ENCODE measurements at regions not wholly inside any gene's neighbourhood (a gene's known extent, or its start where the extent isn't known, plus 50 kb on each side); places are given as distances from the start of the nearest gene placed in this dataset.
"Not testable (repeated sequence)": the region's sequence is repeated elsewhere in the genome, so short reads cannot be mapped to it uniquely, and the experiment has no call there.

DNA sequence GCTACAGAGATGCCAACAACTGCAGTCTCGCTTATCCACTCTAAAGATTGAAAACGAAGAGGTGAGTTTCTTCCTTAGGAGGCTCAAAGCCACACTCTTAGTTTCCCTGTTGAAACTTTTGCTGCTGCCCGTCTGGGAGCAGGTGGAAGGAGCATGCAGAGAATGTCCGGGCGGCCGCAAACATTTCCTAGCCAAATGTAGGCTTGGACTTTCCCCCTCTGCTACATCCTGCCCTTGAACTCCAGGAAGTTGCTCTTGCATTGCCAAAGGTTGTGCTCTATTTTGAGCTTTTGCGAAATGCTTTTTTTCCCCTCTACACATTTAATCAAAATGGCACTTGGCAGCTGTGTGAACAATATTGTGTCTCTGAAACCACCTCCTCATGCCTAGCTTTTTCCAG lies 95.3 kb upstream of the FAM72C start:
- TF ChIP-seq YY1 (IDR thresholded peaks at IDR 0.05; ENCODE audit: low read depth, low read length); CTBP2 (IDR thresholded peaks at IDR 0.05; ENCODE audit: borderline replicate concordance, insufficient read depth, insufficient read length, low read length); CREB1 (IDR thresholded peaks at IDR 0.05); JUND (IDR thresholded peaks at IDR 0.05; ENCODE audit: low read length); SIN3A (conservative IDR thresholded peaks at IDR 0.05 in 1 of 2, IDR thresholded peaks at IDR 0.05 in 1 of 2; ENCODE audit: low read depth in 1 of 2, low read length in 2 of 2); RFX5 (IDR thresholded peaks at IDR 0.05; ENCODE audit: borderline replicate concordance, low read depth, low read length); CBX8 (IDR thresholded peaks at IDR 0.05; ENCODE audit: borderline replicate concordance, low read depth, low read length); POU5F1 (IDR thresholded peaks at IDR 0.05; ENCODE audit: low read depth, low read length); CEBPB (IDR thresholded peaks at IDR 0.05; ENCODE audit: low read depth, low read length): not testable (repeated sequence)
- TF ChIP-seq, protein P1, sequence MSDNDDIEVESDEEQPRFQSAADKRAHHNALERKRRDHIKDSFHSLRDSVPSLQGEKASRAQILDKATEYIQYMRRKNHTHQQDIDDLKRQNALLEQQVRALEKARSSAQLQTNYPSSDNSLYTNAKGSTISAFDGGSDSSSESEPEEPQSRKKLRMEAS (IDR thresholded peaks at IDR 0.05), result not testable (repeated sequence)
- TF ChIP-seq, protein P2, sequence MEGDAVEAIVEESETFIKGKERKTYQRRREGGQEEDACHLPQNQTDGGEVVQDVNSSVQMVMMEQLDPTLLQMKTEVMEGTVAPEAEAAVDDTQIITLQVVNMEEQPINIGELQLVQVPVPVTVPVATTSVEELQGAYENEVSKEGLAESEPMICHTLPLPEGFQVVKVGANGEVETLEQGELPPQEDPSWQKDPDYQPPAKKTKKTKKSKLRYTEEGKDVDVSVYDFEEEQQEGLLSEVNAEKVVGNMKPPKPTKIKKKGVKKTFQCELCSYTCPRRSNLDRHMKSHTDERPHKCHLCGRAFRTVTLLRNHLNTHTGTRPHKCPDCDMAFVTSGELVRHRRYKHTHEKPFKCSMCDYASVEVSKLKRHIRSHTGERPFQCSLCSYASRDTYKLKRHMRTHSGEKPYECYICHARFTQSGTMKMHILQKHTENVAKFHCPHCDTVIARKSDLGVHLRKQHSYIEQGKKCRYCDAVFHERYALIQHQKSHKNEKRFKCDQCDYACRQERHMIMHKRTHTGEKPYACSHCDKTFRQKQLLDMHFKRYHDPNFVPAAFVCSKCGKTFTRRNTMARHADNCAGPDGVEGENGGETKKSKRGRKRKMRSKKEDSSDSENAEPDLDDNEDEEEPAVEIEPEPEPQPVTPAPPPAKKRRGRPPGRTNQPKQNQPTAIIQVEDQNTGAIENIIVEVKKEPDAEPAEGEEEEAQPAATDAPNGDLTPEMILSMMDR (IDR thresholded peaks at IDR 0.05; ENCODE audit: control extremely low read depth in 1 of 3, insufficient read depth in 1 of 3, low read depth in 1 of 3, low read length in 3 of 3), result not testable (repeated sequence)
